AG09319 (cell line): ENCODE measurements at regions not wholly inside any gene's neighbourhood (a gene's known extent, or its start where the extent isn't known, plus 50 kb on each side); places are given as distances from the start of the nearest gene placed in this dataset.

Source experiments
- DNase-seq: peaks from one replicate; pipeline ENCODE4 v3.0.0-alpha.2; 2010; ENCODE audit warnings: low read depth; ENCODE audit errors: extremely low read depth
- CTCF ChIP-seq: IDR thresholded peaks from 2 replicates; pipeline ENCODE4 v1.5.1; 2011; ENCODE audit warnings: low read depth, mild to moderate bottlenecking, inconsistent platforms, low read length, moderate library complexity

- no peak for DNase-seq
- TF ChIP-seq CTCF: no peak
Measured at GRCh38 chr13:105251293-105251692, 1284.2 kb downstream of the EFNB2 start.

GRCh38 chr13:105247830-105248229 lies 1287.6 kb downstream of the EFNB2 start:
- TF ChIP-seq CTCF: no peak
- DNase-seq: no peak

GRCh38 chr13:105240371-105240770 lies 1295.1 kb downstream of the EFNB2 start:
- no peak for TF ChIP-seq CTCF
- DNase-seq: no peak

GRCh38 chr13:105232439-105232838 lies 1303.0 kb downstream of the EFNB2 start:
- no peak for DNase-seq
- no peak for TF ChIP-seq CTCF

- DNase-seq: no peak
- no peak for TF ChIP-seq CTCF
Measured at GRCh38 chr13:105232006-105232405, 1303.5 kb downstream of the EFNB2 start.

GRCh38 chr13:105231579-105231978 lies 1303.9 kb downstream of the EFNB2 start:
- TF ChIP-seq CTCF: no peak
- DNase-seq: no peak

GRCh38 chr13:105220881-105221280 lies 1314.6 kb downstream of the EFNB2 start:
- no peak for DNase-seq

More at GRCh38 chr13:105220881-105221280, 1314.6 kb downstream of the EFNB2 start:
- TF ChIP-seq CTCF: no peak
